ENCODE measurements at regions not wholly inside any gene's neighbourhood (a gene's known extent, or its start where the extent isn't known, plus 50 kb on each side); places are given as distances from the start of the nearest gene placed in this dataset.

- Histone ChIP-seq H3K36me3 (no peaks in the 10 kb centered on the region), H3K4me3 (ENCODE audit: low read depth, low read length) (no peak overlapping the region), H3K9me3 (no peaks in the 10 kb centered on the region), H3K4me1 (peaks cover 2% of the 10 kb centered on the region; the same call in 1 of the 2 replicates), H3K27me3 (no peaks in the 10 kb centered on the region)
- TF ChIP-seq, protein P1, sequence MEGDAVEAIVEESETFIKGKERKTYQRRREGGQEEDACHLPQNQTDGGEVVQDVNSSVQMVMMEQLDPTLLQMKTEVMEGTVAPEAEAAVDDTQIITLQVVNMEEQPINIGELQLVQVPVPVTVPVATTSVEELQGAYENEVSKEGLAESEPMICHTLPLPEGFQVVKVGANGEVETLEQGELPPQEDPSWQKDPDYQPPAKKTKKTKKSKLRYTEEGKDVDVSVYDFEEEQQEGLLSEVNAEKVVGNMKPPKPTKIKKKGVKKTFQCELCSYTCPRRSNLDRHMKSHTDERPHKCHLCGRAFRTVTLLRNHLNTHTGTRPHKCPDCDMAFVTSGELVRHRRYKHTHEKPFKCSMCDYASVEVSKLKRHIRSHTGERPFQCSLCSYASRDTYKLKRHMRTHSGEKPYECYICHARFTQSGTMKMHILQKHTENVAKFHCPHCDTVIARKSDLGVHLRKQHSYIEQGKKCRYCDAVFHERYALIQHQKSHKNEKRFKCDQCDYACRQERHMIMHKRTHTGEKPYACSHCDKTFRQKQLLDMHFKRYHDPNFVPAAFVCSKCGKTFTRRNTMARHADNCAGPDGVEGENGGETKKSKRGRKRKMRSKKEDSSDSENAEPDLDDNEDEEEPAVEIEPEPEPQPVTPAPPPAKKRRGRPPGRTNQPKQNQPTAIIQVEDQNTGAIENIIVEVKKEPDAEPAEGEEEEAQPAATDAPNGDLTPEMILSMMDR (IDR thresholded peaks at IDR 0.05; ENCODE audit: low read depth, low read length), result no peak
- DNase-seq, result no peak
These were observed 169.8 kb downstream of the NOC3L start for GRCh38 chr10:94192974-94193373.

DNA sequence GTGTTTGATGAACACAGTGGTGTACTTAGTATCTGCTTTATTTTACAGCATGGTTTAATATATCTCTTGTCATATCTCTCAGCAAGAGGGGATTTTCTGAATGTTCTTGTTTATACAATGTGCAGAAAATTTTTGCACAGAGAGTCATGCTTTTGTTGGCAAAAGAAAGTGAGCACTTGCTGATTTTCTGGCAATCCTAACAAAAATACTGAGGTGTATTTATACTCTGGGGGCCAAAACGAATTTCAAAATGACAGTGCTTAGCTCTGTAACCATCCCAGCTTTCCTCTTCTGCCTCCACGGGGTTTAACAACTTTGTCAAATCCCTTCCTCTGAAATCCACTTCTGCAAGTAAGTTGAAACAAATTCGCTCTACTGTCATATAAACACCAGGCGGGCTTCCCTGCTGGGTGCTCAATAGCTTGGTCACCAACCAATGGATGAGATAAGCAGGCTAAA, 169.2 kb downstream of the NOC3L start:
- Histone ChIP-seq H3K9me3 (no peaks in the 10 kb centered on the region), H3K27me3 (no peaks in the 10 kb centered on the region), H3K36me3 (no peaks in the 10 kb centered on the region), H3K4me1 (peaks cover 2% of the 10 kb centered on the region; the same call in 1 of the 2 replicates), H3K4me3 (ENCODE audit: low read depth, low read length) (no peak overlapping the region)
- no peak for DNase-seq
- TF ChIP-seq, protein P1 (IDR thresholded peaks at IDR 0.05; ENCODE audit: low read depth, low read length), result no peak

GRCh38 chr10:94194256-94194655, 168.5 kb downstream of the NOC3L start:
- Histone ChIP-seq H3K36me3 (no peaks in the 10 kb centered on the region), H3K9me3 (no peaks in the 10 kb centered on the region), H3K27me3 (no peaks in the 10 kb centered on the region), H3K4me3 (ENCODE audit: low read depth, low read length) (no peak overlapping the region), H3K4me1 (peaks cover 2% of the 10 kb centered on the region; the same call in 1 of the 2 replicates)
- DNase-seq, result peak; percentile 33
- TF ChIP-seq, protein P1 (IDR thresholded peaks at IDR 0.05; ENCODE audit: low read depth, low read length), result no peak

- Histone ChIP-seq H3K36me3 (no peaks in the 10 kb centered on the region), H3K27me3 (no peaks in the 10 kb centered on the region), H3K4me3 (ENCODE audit: low read depth, low read length) (no peak overlapping the region), H3K9me3 (no peaks in the 10 kb centered on the region), H3K4me1 (peaks cover 2% of the 10 kb centered on the region; the same call in 1 of the 2 replicates)
- TF ChIP-seq, protein P1 (IDR thresholded peaks at IDR 0.05; ENCODE audit: low read depth, low read length), result no peak
- no peak for DNase-seq
These were observed 165.5 kb downstream of the NOC3L start for GRCh38 chr10:94197241-94197640.

- Histone ChIP-seq H3K36me3 (no peaks in the 10 kb centered on the region), H3K27me3 (no peaks in the 10 kb centered on the region), H3K9me3 (no peaks in the 10 kb centered on the region), H3K4me1 (peaks cover 2% of the 10 kb centered on the region; the same call in 1 of the 2 replicates), H3K4me3 (ENCODE audit: low read depth, low read length) (no peak overlapping the region)
- DNase-seq, result no peak
- TF ChIP-seq, protein P1 (IDR thresholded peaks at IDR 0.05; ENCODE audit: low read depth, low read length), result no peak
These were observed 164.4 kb downstream of the NOC3L start for GRCh38 chr10:94198324-94198723.

DNA sequence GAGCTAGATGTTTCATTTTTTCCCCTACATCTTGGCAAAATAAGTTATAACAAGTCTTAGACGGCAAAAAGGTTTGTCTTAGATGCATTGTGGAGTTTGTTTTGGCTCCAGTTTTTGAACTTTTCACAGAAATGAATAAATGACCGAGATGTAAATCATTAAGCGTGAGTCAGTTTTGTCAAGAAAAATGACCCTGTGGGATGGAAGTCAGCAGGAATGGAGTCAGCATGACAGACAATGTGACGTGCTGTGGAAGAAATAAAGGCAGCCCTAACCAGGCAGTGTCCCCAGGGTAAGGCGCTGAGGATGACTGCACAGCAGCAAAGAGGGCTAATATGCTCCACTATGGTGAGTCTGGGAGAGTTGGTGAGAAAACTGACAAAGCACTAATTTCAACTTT, 163.2 kb downstream of the NOC3L start:
- Histone ChIP-seq H3K36me3 (no peaks in the 10 kb centered on the region), H3K4me1 (no peaks in the 10 kb centered on the region), H3K9me3 (no peaks in the 10 kb centered on the region), H3K27me3 (no peaks in the 10 kb centered on the region), H3K4me3 (ENCODE audit: low read depth, low read length) (no peak overlapping the region)
- TF ChIP-seq, protein P1 (IDR thresholded peaks at IDR 0.05; ENCODE audit: low read depth, low read length), result no peak
- DNase-seq, result no peak
